ENCODE measurements at regions not wholly inside any gene's neighbourhood (a gene's known extent, or its start where the extent isn't known, plus 50 kb on each side); places are given as distances from the start of the nearest gene placed in this dataset.
"Not testable (repeated sequence)": the region's sequence is repeated elsewhere in the genome, so short reads cannot be mapped to it uniquely, and the experiment has no call there.

GRCh38 chr13:54379461-54379860 is 1350.8 kb downstream of the OLFM4 start:
- DNase-seq (ENCODE audit: low spot score) = no peak
- intact Hi-C loops (cut with DNase I) = no loop called here

DNA sequence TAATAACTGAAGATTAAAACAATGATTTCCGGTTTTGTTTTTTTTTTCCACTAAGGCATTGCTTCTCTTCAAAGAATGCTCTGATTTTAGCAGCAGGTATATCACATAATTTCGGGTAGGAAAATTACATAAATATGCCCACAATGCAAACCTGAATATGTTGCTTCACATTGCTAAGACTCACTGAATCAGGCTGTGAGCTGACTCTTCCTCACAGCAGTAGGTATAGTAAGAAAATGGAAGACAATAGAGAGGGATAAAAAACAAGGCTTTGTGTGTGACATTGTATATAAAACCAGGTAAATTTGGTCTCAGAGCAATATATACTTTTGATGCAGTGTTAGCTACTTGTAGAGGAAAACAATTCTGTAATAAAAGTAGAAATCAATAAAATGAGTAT is 1355.0 kb downstream of the OLFM4 start:
- DNase-seq (ENCODE audit: low spot score) = no peak
- intact Hi-C loops (cut with DNase I) = no loop called here

- intact Hi-C loops (cut with DNase I) = no loop called here
- DNase-seq (ENCODE audit: low spot score) = no peak
Measured at GRCh38 chr13:54387625-54388024, 1359.0 kb downstream of the OLFM4 start.

DNA sequence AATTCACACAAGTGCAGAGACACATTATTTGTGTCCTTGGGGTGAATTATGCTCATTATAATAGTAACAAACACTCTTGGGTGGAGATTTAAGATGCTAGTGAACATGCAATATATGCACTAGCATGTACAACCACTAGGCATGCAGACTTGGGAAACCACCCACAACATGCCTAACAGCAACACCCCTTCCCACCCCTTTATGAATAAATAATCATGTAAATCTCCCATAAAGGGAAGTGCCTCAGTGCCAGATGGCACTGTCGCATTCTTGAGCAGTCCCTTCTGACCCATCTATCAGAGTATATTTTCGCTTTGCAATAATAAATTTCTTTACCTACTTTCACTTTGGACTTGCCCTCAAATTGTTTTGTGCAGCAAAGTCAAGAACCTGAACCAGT is 1362.2 kb downstream of the OLFM4 start:
- no peak for DNase-seq (ENCODE audit: low spot score)
- intact Hi-C loops (cut with DNase I) = no loop called here

- DNase-seq (ENCODE audit: low spot score) = no peak
- intact Hi-C loops (cut with DNase I) = no loop called here
Measured at GRCh38 chr13:54394085-54394700, 1365.6 kb downstream of the OLFM4 start.

- no peak for DNase-seq (ENCODE audit: low spot score)
- intact Hi-C loops (cut with DNase I) = no loop called here
Measured at GRCh38 chr13:54394908-54395307, 1366.3 kb downstream of the OLFM4 start.

GRCh38 chr13:54402495-54402894 is 1373.9 kb downstream of the OLFM4 start:
- intact Hi-C loops (cut with DNase I) = no loop called here
- DNase-seq (ENCODE audit: low spot score) = no peak

GRCh38 chr13:54415753-54416366 is 1387.2 kb downstream of the OLFM4 start:
- intact Hi-C loops (cut with DNase I) = no loop called here
- no peak for DNase-seq (ENCODE audit: low spot score)

DNA sequence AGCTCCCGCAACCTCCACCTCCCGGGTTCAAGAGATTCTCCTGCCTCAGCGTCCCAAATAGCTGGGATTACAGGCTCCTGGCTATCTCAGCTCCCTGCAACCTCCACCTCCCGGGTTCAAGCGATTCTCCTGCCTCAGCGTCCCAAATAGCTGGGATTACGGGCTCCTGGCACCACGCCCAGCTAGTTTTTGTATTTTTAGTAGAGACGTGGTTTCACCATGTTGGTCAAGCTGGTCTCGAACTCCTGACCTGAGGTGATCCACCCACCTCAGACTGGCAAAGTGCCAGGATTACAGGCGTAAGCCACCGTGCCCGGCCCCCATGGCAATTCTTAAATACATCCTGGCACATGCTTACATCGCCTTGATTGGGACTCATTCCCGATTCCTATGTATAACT is 1394.3 kb downstream of the OLFM4 start:
- intact Hi-C loops (cut with DNase I); DNase-seq (ENCODE audit: low spot score): not testable (repeated sequence)

DNA sequence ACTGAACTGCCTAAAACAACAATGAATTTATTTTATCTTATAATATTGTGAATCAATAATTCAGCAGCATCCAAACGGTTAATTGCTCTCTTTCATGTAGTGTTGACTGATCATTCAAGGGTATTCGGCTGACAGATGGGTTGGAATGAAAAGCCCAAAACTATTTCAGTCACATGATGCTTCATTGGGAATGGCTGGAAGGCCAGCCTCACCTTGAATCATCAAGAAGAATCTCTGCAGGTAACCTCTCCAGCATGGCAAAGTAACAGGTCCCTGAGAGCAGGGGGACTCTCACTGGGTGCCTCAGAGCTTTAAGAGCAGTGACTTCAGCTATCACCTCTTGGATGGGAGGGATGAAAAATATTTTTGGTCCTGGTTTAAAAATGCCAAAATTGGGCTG is 1395.7 kb downstream of the OLFM4 start:
- intact Hi-C loops (cut with DNase I) = no loop called here
- no peak for DNase-seq (ENCODE audit: low spot score)

GRCh38 chr13:54433493-54434206 is 1405.0 kb downstream of the OLFM4 start:
- DNase-seq (ENCODE audit: low spot score) = no peak
- intact Hi-C loops (cut with DNase I) = no loop called here

GRCh38 chr13:54440853-54441400 is 1412.3 kb downstream of the OLFM4 start:
- intact Hi-C loops (cut with DNase I); DNase-seq (ENCODE audit: low spot score): not testable (repeated sequence)

DNA sequence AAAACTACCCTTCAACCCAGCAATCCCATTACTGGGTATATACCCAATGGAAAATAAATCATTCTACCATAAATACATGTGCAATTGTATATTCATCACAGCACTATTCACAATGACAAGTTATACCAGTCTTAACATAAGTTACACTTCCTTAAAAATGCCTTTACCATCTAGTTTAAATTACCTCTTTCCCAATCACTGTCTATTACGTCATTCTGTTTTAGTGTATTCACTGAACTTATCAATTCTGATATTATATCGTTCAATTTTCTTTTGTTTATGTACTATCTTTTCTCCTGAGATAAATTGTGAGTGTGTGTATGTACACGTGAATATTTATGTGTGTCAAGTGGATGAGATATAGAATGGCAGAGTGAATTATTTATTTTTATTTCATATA is 1416.8 kb downstream of the OLFM4 start:
- intact Hi-C loops (cut with DNase I) = no loop called here
- no peak for DNase-seq (ENCODE audit: low spot score)

- DNase-seq (ENCODE audit: low spot score) = no peak
- intact Hi-C loops (cut with DNase I) = no loop called here
Measured at GRCh38 chr13:54445865-54446264, 1417.3 kb downstream of the OLFM4 start.

GRCh38 chr13:54449922-54450321 is 1421.3 kb downstream of the OLFM4 start:
- intact Hi-C loops (cut with DNase I) = no loop called here
- DNase-seq (ENCODE audit: low spot score) = no peak

DNA sequence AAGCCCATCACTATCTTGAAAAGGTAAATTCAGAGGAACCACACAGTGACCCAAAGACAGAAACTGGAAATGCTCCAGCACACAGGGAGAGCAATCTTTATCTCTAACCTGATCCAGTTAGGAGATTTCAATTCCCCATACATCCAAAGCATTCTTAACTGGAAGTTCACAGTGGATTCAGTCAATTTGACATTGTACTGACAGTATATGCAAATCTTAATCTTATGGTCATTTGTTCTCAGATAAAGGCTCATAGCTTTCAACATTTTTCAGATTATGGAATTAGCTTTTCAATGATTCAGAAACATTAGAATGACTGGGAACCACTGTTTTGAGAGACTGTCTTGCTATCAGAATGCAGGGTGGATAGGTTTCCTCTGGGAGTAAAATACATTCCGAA is 1455.6 kb downstream of the OLFM4 start:
- DNase-seq (ENCODE audit: low spot score) = no peak
- intact Hi-C loops (cut with DNase I) = no loop called here

DNA sequence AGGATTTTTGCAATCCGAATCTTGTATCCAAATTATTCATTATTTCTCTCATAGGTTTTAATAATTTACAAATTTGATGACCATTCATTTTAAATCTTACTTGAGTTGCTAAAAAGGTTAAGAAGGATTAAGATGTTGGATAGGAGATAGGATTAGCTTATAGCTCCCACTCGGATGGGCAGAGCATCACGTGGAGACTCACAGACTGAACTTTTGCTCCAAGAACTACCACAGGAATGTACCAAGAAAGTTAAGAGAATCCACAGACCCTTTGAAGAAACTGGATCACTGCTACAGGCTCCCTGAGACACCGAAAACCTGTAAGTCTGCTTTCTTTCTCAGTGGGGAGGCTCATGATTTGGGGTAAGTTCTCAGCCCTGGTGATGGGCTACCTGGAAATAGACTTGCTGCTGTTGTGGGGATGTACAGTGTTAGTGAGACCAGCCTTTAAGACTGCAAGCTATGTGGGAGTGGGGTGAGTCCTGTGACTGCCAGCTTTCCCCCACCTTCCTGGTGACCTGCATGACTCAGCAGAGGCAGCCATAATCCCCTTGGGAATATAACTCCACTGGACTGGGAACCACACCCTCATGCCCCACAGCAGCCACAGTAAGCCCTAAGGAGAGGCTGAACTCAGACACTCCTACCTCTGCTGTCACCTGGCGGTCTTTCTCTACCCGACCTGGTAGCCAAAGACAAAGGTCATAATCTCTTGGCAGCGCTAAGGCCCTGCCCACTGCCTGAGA is 1458.0 kb downstream of the OLFM4 start:
- DNase-seq (ENCODE audit: low spot score) = no peak
- intact Hi-C loops (cut with DNase I) = no loop called here

- intact Hi-C loops (cut with DNase I) = no loop called here
Measured at GRCh38 chr13:54489359-54489758, 1460.7 kb downstream of the OLFM4 start.

DNA sequence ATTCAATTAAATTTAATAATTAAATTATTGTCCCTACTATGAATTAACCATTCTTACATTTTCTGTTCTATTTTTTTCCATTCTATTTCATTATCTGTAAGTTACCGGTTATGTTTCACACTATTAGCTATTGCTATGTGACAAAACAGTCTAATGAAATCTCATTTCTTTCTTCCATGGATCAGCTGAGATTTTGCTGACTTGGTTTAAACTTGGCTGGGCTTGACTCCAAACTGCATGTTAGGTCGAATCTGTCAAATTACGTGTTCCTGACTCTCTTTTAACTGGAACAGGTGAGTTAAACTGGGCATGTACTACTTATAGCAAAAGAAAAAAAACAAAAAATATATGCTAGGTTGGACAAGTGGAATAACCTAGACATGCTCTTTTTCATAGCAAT is 1464.4 kb downstream of the OLFM4 start:
- intact Hi-C loops (cut with DNase I) = no loop called here
- DNase-seq (ENCODE audit: low spot score) = no peak

More at GRCh38 chr13:54489359-54489758, 1460.7 kb downstream of the OLFM4 start:
- DNase-seq (ENCODE audit: low spot score) = no peak

DNA sequence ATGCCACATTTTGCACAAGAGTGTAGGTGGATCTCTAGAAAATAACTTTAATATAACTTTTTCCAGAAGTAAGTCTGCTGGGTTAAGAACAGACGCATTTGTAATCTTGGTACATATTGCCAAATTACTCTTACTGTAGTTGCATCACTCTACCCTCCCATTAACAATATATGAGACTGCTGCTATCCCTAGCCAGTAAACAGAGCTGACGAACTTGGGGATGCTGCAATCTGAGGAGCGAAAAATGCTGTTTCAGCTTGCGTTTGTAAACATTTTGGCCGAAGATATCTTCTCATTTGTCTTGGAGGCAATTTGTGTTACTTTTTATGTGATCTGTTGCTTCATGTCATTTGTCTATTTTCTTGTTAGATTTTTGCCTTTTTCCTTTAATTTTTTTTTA is 1482.8 kb downstream of the OLFM4 start:
- no peak for DNase-seq (ENCODE audit: low spot score)
- intact Hi-C loops (cut with DNase I) = no loop called here

Measured in cardiac septum (tissue), 1 donor.